ENCODE measurements at regions not wholly inside any gene's neighbourhood (a gene's known extent, or its start where the extent isn't known, plus 50 kb on each side); places are given as distances from the start of the nearest gene placed in this dataset.

DNA sequence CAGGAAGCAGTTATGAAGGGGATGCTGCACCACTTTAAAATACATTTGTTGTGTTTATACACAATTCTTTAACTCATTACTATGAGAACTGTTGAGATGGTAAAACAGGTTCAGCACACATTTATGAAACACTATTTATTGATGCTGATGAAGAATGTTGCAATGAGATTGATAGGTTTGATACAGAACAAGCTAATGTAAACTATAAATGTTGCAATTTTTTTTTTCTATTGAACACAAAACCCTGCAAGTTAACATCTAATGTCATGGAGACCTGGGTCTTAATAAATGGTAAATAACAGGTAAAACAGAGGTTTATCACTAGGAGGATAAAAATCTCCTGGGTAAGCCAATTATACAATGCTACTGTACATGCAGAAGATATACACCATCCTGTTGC lies 857.6 kb downstream of the FSCB start:
- DNase-seq (ENCODE audit: low read depth, low spot score) (no peak), ATAC-seq (no peak)
- ChIA-PET POLR2A (no interaction called here), CTCF (no interaction called here)
- no peaks in the 10 kb centered on the region for H3K9me3 ChIP-seq (ENCODE audit: control insufficient read depth, insufficient read depth, low read depth, low read length)
- no peak overlapping the region for H3K4me3 ChIP-seq (ENCODE audit: low read depth in 2 of 2, low read length in 2 of 2)
- BruUV-seq (replicated peaks) = no TSS peak
- H3K36me3 ChIP-seq (ENCODE audit: control insufficient read depth, insufficient read depth, low read length) = no peaks in the 10 kb centered on the region
- TF ChIP-seq TCF7L2 (IDR thresholded peaks at IDR 0.05; ENCODE audit: low read depth, low read length) (no peak), REST (IDR thresholded peaks at IDR 0.05; ENCODE audit: insufficient read depth in 1 of 2, low read depth in 2 of 2, low read length in 1 of 2) (no peak), SIN3A (IDR thresholded peaks at IDR 0.05; ENCODE audit: borderline replicate concordance, insufficient read depth, low read depth, low read length) (no peak), CTCF (IDR thresholded peaks at IDR 0.05) (no peak), POLR2AphosphoS5 (IDR thresholded peaks at IDR 0.05; ENCODE audit: low read depth, low read length) (no peak)
- in situ Hi-C loops (cut with HindIII; ENCODE audit: low pct_unique_long_range_greater_than_20kb, low sequenced_read_pairs) = no loop called here
- intact Hi-C loops (cut with micrococcal nuclease; ENCODE audit: unreplicated experiment) = no loop called here
- H3K27me3 ChIP-seq (ENCODE audit: control insufficient read depth, insufficient read depth, low read length) = no peaks in the 10 kb centered on the region
- H3K27ac ChIP-seq (ENCODE audit: low read length) = no peak overlapping the region
- no peaks in the 10 kb centered on the region for H3K4me1 ChIP-seq (ENCODE audit: control insufficient read depth, insufficient read depth, low read length)

DNA sequence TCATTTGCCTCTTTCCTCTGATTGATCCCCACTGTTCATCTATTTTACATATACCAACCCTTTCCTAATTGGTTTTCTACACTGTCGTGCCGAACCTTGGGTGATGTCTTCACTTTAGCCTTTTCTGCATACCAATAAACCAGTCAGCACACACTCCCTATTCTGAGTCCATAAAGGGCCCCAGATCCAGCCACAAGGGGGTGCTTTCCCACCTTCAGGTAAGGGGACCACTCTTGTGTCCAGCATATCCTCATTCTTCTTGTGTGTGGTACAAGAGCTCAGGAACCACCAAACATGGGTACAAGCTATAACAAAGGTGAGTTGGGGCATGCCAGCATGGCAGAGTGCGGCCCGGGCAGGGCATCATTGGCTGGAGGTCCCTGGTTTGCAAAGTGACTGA lies 859.8 kb downstream of the FSCB start:
- no peak for DNase-seq (ENCODE audit: low read depth, low spot score)
- H3K27me3 ChIP-seq (ENCODE audit: control insufficient read depth, insufficient read depth, low read length) = no peaks in the 10 kb centered on the region
- no peak overlapping the region for H3K4me3 ChIP-seq (ENCODE audit: low read depth in 2 of 2, low read length in 2 of 2)
- POLR2A ChIA-PET = no interaction called here
- no peaks in the 10 kb centered on the region for H3K36me3 ChIP-seq (ENCODE audit: control insufficient read depth, insufficient read depth, low read length)
- no TSS peak for BruUV-seq (replicated peaks)
- intact Hi-C loops (cut with micrococcal nuclease; ENCODE audit: unreplicated experiment) = no loop called here
- ATAC-seq = no peak
- in situ Hi-C loops (cut with HindIII; ENCODE audit: low pct_unique_long_range_greater_than_20kb, low sequenced_read_pairs) = no loop called here
- H3K9me3 ChIP-seq (ENCODE audit: control insufficient read depth, insufficient read depth, low read depth, low read length) = no peaks in the 10 kb centered on the region
- H3K4me1 ChIP-seq (ENCODE audit: control insufficient read depth, insufficient read depth, low read length) = no peaks in the 10 kb centered on the region
- H3K27ac ChIP-seq (ENCODE audit: low read length) = no peak overlapping the region
- no peak for TF ChIP-seq POLR2AphosphoS5 (IDR thresholded peaks at IDR 0.05; ENCODE audit: low read depth, low read length)
- no peak for TF ChIP-seq SIN3A (IDR thresholded peaks at IDR 0.05; ENCODE audit: borderline replicate concordance, insufficient read depth, low read depth, low read length)
- no peak for TF ChIP-seq REST (IDR thresholded peaks at IDR 0.05; ENCODE audit: insufficient read depth in 1 of 2, low read depth in 2 of 2, low read length in 1 of 2)
- TF ChIP-seq TCF7L2 (IDR thresholded peaks at IDR 0.05; ENCODE audit: low read depth, low read length) = no peak
- no peak for TF ChIP-seq CTCF (IDR thresholded peaks at IDR 0.05)
- CTCF ChIA-PET = no interaction called here

Data from Panc1 (cell line).